GM13977 (cell line): ENCODE measurements at regions not wholly inside any gene's neighbourhood (a gene's known extent, or its start where the extent isn't known, plus 50 kb on each side); places are given as distances from the start of the nearest gene placed in this dataset.

Source experiments
- DNase-seq: peaks from one replicate; pipeline ENCODE4 v3.0.0; 2012; ENCODE audit warnings: low spot score
- in situ Hi-C: fragments of 300-500 bp; cut with MboI; formaldehyde crosslinking; loops from one replicate; pipeline ENCODE4 v1.12.0; 2022; ENCODE audit warnings: low sequenced_read_pairs, low pct_unique_long_range_greater_than_20kb, mixed read lengths, inconsistent platforms; ENCODE audit not compliant: unreplicated experiment
- TF ChIP-seq, protein P1 (sequence below): IDR thresholded peaks from 2 replicates; pipeline ENCODE4 v1.5.1; 2012; ENCODE audit warnings: mild to moderate bottlenecking, control low read depth; ENCODE audit not compliant: insufficient read depth; ENCODE audit errors: extremely low read depth, missing control alignments

GRCh38 chr6:18672852-18673251, 285.7 kb downstream of the RNF144B start:
- in situ Hi-C loops, result no loop called here
- TF ChIP-seq, protein P1, sequence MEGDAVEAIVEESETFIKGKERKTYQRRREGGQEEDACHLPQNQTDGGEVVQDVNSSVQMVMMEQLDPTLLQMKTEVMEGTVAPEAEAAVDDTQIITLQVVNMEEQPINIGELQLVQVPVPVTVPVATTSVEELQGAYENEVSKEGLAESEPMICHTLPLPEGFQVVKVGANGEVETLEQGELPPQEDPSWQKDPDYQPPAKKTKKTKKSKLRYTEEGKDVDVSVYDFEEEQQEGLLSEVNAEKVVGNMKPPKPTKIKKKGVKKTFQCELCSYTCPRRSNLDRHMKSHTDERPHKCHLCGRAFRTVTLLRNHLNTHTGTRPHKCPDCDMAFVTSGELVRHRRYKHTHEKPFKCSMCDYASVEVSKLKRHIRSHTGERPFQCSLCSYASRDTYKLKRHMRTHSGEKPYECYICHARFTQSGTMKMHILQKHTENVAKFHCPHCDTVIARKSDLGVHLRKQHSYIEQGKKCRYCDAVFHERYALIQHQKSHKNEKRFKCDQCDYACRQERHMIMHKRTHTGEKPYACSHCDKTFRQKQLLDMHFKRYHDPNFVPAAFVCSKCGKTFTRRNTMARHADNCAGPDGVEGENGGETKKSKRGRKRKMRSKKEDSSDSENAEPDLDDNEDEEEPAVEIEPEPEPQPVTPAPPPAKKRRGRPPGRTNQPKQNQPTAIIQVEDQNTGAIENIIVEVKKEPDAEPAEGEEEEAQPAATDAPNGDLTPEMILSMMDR, result no peak
- no peak for DNase-seq

- no peak for DNase-seq
- in situ Hi-C loops, result no loop called here
Observed at GRCh38 chr6:18674346-18674745, 287.2 kb downstream of the RNF144B start.

GRCh38 chr6:18675881-18676280, 288.7 kb downstream of the RNF144B start:
- TF ChIP-seq, protein P1, result no peak
- in situ Hi-C loops, result no loop called here
- DNase-seq, result no peak

More at GRCh38 chr6:18674346-18674745, 287.2 kb downstream of the RNF144B start:
- TF ChIP-seq, protein P1, result no peak

DNA sequence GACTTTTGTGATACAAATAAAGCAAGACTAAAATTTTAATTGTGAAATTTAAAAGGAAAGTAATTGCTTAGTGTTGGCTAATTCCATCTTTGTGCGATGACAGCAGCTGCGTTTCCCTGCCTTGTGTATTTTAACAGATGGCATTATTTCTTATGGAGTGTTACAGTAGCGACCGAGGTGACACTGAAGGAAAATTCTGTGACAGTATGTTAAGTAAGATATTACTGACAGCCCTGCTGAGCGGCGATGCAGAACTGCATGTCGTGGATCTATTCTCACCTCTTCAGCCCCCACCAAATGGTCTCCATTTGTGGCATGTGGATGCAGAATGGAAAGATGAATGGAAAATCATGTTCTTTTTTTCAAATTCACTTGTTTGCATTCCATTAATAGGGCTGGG, 289.4 kb downstream of the RNF144B start:
- DNase-seq, result no peak
- in situ Hi-C loops, result no loop called here
- TF ChIP-seq, protein P1, result no peak

- DNase-seq, result no peak
- in situ Hi-C loops, result no loop called here
- TF ChIP-seq, protein P1, result no peak
Observed at GRCh38 chr6:18680842-18681241, 293.7 kb downstream of the RNF144B start.

DNA sequence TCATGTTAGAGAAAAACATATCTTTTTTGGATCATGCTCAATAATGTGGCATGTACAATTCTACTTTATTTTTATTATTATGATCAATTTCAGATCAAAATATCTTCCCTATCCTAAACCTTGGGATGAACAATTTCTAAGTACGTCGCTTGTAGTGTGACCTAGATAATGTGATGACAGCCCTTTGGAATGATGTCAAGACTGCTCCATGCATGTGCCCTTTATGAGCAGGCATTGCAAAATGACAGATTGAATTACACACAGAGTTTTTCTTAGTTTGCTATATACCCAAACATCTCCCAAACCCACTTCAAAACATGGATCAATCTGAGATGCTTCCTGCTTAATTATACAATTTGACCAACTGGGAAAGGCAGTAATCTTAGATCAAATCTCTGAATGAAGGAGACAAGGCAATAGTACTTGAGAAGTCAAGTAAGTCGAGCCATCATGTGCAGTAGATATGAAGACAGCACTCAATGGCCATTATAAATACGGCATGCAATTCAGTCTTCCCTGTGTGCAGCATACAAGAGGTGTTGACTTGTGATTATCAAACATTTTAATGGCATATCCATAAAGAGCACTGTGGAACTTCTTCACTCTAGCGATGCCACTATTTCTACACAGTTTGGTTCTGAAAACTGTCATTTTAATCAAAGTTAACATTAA, 294.8 kb downstream of the RNF144B start:
- in situ Hi-C loops, result no loop called here
- TF ChIP-seq, protein P1, result no peak
- no peak for DNase-seq
